HG03064 (cell line): ENCODE measurements at regions not wholly inside any gene's neighbourhood (a gene's known extent, or its start where the extent isn't known, plus 50 kb on each side); places are given as distances from the start of the nearest gene placed in this dataset.

Source experiments
- ATAC-seq: cut with Tn5 transposase; IDR thresholded peaks from one replicate; pipeline ENCODE4 v1.9.1; 2021; ENCODE audit warnings: low read depth; ENCODE audit not compliant: unreplicated experiment

GRCh38 chr5:58403822-58404433 is 56.0 kb downstream of the PLK2 start:
- ATAC-seq: no peak

- ATAC-seq: no peak
These were observed 58.2 kb downstream of the PLK2 start for GRCh38 chr5:58401701-58402100.

- no peak for ATAC-seq
These were observed 59.1 kb downstream of the PLK2 start for GRCh38 chr5:58400737-58401136.

GRCh38 chr5:58399951-58400350 is 59.9 kb downstream of the PLK2 start:
- no peak for ATAC-seq

- ATAC-seq: no peak
These were observed 65.5 kb downstream of the PLK2 start for GRCh38 chr5:58394339-58394738.

- no peak for ATAC-seq
These were observed 66.2 kb downstream of the PLK2 start for GRCh38 chr5:58393716-58394115.

GRCh38 chr5:58392496-58392895 is 67.4 kb downstream of the PLK2 start:
- ATAC-seq: no peak

- ATAC-seq: no peak
These were observed 76.4 kb downstream of the PLK2 start for GRCh38 chr5:58383448-58383847.

- ATAC-seq: no peak
These were observed 77.8 kb downstream of the PLK2 start for GRCh38 chr5:58382131-58382534.

GRCh38 chr5:58381566-58381965 is 78.3 kb downstream of the PLK2 start:
- ATAC-seq: no peak

GRCh38 chr5:58380655-58381054 is 79.2 kb downstream of the PLK2 start:
- ATAC-seq: no peak

GRCh38 chr5:58378613-58379390 is 81.1 kb downstream of the PLK2 start:
- ATAC-seq: no peak

GRCh38 chr5:58370606-58371005 is 89.3 kb downstream of the PLK2 start:
- no peak for ATAC-seq

- ATAC-seq: no peak
These were observed 90.2 kb downstream of the PLK2 start for GRCh38 chr5:58369513-58370190.

- ATAC-seq: no peak
These were observed 93.4 kb downstream of the PLK2 start for GRCh38 chr5:58366461-58366860.

GRCh38 chr5:58365791-58366190 is 94.1 kb downstream of the PLK2 start:
- ATAC-seq: no peak

- ATAC-seq: no peak
These were observed 96.2 kb downstream of the PLK2 start for GRCh38 chr5:58363461-58364249.

- ATAC-seq: no peak
These were observed 97.8 kb downstream of the PLK2 start for GRCh38 chr5:58362135-58362534.

GRCh38 chr5:58360794-58361193 is 99.1 kb downstream of the PLK2 start:
- ATAC-seq: no peak

- no peak for ATAC-seq
These were observed 99.9 kb downstream of the PLK2 start for GRCh38 chr5:58359981-58360380.
